Pancreas (tissue), 10 donors: ENCODE measurements at regions not wholly inside any gene's neighbourhood (a gene's known extent, or its start where the extent isn't known, plus 50 kb on each side); places are given as distances from the start of the nearest gene placed in this dataset.

Experiments
- ATAC-seq, 4 donors: fragments of 200-7000 bp; cut with Tn5 transposase; one replicate each; pipeline versions ENCODE4 v1.8.0 to v1.9.1; 2020; ENCODE audit warnings: mild to moderate bottlenecking in 4 of 4, moderate library complexity in 4 of 4
- DNase-seq, 6 donors: peaks; one replicate each; pipeline ENCODE4 v3.0.0-alpha.2; 2020
- FAIRE-seq: peaks from 2 replicates; lab custom pipeline; 2012; peaks lifted over from hg19 to GRCh38; lab: Jason Lieb, UNC
- H3K27ac ChIP-seq, 4 donors: fragments of 200-600 bp; sonication (generic); 1 replicate in 3 of 4; 2 replicates in 1 of 4; pipeline versions ENCODE4 v1.5.0 to v1.8.0; 2020
- H3K27me3 ChIP-seq, 4 donors: fragments of 200-600 bp; one replicate each; pipeline ENCODE4 v1.8.0; 2021
- H3K36me3 ChIP-seq, 3 donors: fragments of 200-600 bp; sonication (generic) in 1 of 3; one replicate each; pipeline versions ENCODE4 v1.5.0 to v1.8.0; 2020 to 2021
- H3K4me1 ChIP-seq, 3 donors: fragments of 200-600 bp; one replicate each; pipeline ENCODE4 v1.8.0; 2021
- H3K4me3 ChIP-seq, 4 donors: fragments of 200-600 bp; sonication (generic) in 2 of 4; one replicate each; pipeline versions ENCODE4 v1.5.0 to v1.8.0; 2020 to 2021
- H3K9me3 ChIP-seq, 4 donors: fragments of 200-600 bp; one replicate each; pipeline ENCODE4 v1.8.0; 2021
- CTCF ChIP-seq, 4 donors: fragments of 200-600 bp; sonication (generic) in 3 of 4; IDR thresholded peaks; one replicate each; pipeline versions ENCODE4 v1.5.0 to v1.8.0; 2021; ENCODE audit warnings: antibody characterized with exemption in 4 of 4
- WGBS, 2 donors: extraction: QIAGEN DNeasy Blood & Tissue Kit; methylation state at CpG; one replicate each; pipeline ENCODE4 v1.1.7; 2013; 5-methylcytosine and 5-hydroxymethylcytosine counted together
- intact Hi-C, 3 donors: fragments of 100-400 bp; cut with DNase I; formaldehyde crosslinking; loops; one replicate each; pipeline versions ENCODE4 v1.11.1 to v1.14.2; 2022
- donor health status: healthy with polysubstance abuse.
- donor health status: DM: no; HTN: no; CAD: no; lungs with moderate emphysema.
- donor health status: DM: no; HTN: no; CAD: no.
- donor health status: control.
- donor health status: control.
- donor health status: Bipolar disorder and iron deficiency.
- donor health status: DM: yes; HTN: yes; CAD: no.
- donor health status: DM: no; HTN: no; CAD: no.
- donor health status: DM: no; HTN: no; CAD: no.
- donor health status: DM: yes; HTN: yes; CAD: no.

DNA sequence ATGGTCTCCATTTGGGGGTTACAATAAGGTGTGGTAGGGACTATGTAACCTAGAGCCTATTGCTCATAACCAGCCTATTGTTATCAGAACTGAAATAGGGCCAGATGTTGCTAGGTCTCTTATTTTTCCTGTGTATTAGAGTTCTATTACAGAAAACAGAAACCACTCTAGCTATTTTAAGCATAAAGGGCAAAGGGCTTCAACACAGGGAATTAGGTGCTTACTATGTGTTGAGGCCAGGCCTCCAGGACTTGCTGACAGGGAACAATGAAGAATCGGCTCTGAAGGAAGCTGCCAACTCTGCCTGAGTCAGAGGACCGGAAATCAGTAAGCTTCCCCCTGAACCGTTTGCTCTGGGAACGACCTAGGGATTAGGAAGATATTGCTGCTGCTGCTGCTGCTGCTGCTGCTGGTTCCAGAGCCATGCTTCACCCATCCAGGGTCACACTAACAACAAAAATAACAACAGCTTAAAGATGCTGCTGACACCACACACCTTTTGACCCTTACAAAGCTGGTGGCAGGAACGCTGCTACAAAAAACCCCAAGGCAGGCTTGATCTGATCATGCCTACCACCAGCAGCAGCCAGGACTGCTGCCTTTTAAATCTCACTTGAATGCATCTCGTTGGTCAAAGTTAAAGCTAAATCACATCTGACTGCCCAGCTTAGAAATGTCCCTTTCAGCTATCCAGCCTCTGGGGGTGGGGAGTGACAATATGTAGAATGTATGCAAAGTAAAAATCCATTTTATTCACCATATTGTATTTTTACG is 276.9 kb upstream of the IL12A start:
- ATAC-seq (no peak), DNase-seq (no peak), FAIRE-seq (no peak)
- intact Hi-C loops = no loop called here
- TF ChIP-seq CTCF (IDR thresholded peaks at IDR 0.05) = no peak
- no peaks in the 10 kb centered on the region for H3K9me3 ChIP-seq
- no peaks in the 10 kb centered on the region for H3K27me3 ChIP-seq
- no peak overlapping the region for H3K4me3 ChIP-seq
- no peak overlapping the region for H3K27ac ChIP-seq
- 39 to 45% methylated on average over 7 of the region's 7 CpGs for WGBS, 2 donors
- H3K36me3 ChIP-seq = no peaks in the 10 kb centered on the region
- H3K4me1 ChIP-seq = no peaks in the 10 kb centered on the region

GRCh38 chr3:159721324-159721723 is 267.3 kb upstream of the IL12A start:
- intact Hi-C loops = no loop called here
- no peaks in the 10 kb centered on the region for H3K4me1 ChIP-seq
- DNase-seq (no peak), ATAC-seq (no peak), FAIRE-seq (no peak)
- WGBS, 2 donors = 39 to 47% methylated on average over 2 of the region's 2 CpGs
- no peak for TF ChIP-seq CTCF (IDR thresholded peaks at IDR 0.05)
- no peaks in the 10 kb centered on the region for H3K27me3 ChIP-seq
- no peak overlapping the region for H3K27ac ChIP-seq
- H3K9me3 ChIP-seq = no peaks in the 10 kb centered on the region
- no peak overlapping the region for H3K4me3 ChIP-seq
- no peaks in the 10 kb centered on the region for H3K36me3 ChIP-seq

DNA sequence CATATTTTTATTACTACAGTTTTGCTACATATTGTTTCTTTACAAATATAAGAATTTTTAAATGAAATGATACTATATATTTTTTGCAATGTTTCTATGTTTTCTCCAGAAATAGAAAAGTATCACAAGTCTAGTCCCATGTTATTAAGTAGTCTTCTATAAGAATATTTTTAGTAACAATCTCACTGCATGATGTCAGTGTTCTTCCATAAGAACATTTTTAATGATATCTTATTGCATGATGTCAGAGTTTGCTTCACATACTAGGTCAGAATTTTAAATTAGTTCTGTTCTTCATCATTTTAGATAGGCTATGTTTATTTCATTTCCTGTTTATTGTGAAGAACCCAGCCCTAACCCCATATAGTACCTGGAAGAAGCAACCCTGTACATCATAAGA is 265.3 kb upstream of the IL12A start:
- no peak overlapping the region for H3K27ac ChIP-seq
- no peak for TF ChIP-seq CTCF (IDR thresholded peaks at IDR 0.05)
- intact Hi-C loops = no loop called here
- no peak for ATAC-seq
- no peaks in the 10 kb centered on the region for H3K36me3 ChIP-seq
- H3K9me3 ChIP-seq = no peaks in the 10 kb centered on the region
- FAIRE-seq = no peak
- no peak overlapping the region for H3K4me3 ChIP-seq
- no peaks in the 10 kb centered on the region for H3K27me3 ChIP-seq
- no peak for DNase-seq
- H3K4me1 ChIP-seq = no peaks in the 10 kb centered on the region

- Histone ChIP-seq H3K4me1 (no peaks in the 10 kb centered on the region), H3K4me3 (no peak overlapping the region), H3K27me3 (no peaks in the 10 kb centered on the region), H3K36me3 (no peaks in the 10 kb centered on the region), H3K27ac (no peak overlapping the region), H3K9me3 (no peaks in the 10 kb centered on the region)
- WGBS, 2 donors = 66 to 84% methylated on average over 2 of the region's 2 CpGs
- FAIRE-seq (no peak), DNase-seq (no peak), ATAC-seq (no peak)
- no peak for TF ChIP-seq CTCF (IDR thresholded peaks at IDR 0.05)
- intact Hi-C loops = no loop called here
These were observed 264.0 kb upstream of the IL12A start for GRCh38 chr3:159724627-159725026.

DNA sequence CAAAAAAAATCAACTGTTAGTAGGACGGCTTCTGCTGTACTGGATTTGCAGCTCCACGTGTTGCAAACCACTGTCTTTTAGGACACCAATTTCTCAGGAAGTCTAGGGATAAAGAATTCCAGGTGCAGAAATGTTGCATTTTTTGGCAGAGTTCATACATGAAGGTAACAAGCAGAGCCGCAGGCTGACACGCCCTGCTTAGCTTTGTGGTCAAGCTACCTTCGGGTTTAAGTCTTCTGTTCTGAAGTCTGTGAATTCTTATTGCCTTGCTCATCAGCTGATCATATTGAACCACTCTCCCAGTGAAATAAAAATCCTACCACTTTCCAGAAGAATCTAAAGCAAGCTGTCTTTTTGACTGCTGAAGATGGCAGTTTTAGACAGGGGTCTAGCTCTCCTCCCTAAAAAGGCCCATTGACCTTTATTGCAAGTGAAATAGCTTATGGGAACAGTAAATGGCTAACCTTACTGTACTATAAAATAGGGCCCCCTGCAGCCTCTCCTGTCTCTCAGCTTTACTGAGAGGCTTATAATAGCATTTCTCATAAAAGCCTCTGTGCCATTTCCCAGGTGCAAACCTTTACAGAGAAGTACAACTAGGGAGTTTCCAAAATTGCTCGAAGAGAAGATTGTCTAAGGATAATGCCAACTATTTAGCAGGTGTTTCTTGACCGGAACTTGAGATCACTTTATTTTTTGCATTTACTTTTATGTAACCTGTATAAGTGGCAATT is 262.2 kb upstream of the IL12A start:
- no peaks in the 10 kb centered on the region for H3K27me3 ChIP-seq
- H3K4me1 ChIP-seq = no peaks in the 10 kb centered on the region
- WGBS, 2 donors = 60 to 72% methylated on average over 7 of the region's 7 CpGs
- TF ChIP-seq CTCF (IDR thresholded peaks at IDR 0.05) = no peak
- H3K9me3 ChIP-seq = no peaks in the 10 kb centered on the region
- no peak for FAIRE-seq
- no peaks in the 10 kb centered on the region for H3K36me3 ChIP-seq
- H3K27ac ChIP-seq = no peak overlapping the region
- no peak for ATAC-seq
- intact Hi-C loops = no loop called here
- no peak overlapping the region for H3K4me3 ChIP-seq
- no peak for DNase-seq
